NCI-H146 (cell line): ENCODE measurements at regions not wholly inside any gene's neighbourhood (a gene's known extent, or its start where the extent isn't known, plus 50 kb on each side); places are given as distances from the start of the nearest gene placed in this dataset.

Experiments
- DNase-seq: peaks from one replicate; lab custom pipeline; 2025; lab: John Stamatoyannopoulos, UW

DNA sequence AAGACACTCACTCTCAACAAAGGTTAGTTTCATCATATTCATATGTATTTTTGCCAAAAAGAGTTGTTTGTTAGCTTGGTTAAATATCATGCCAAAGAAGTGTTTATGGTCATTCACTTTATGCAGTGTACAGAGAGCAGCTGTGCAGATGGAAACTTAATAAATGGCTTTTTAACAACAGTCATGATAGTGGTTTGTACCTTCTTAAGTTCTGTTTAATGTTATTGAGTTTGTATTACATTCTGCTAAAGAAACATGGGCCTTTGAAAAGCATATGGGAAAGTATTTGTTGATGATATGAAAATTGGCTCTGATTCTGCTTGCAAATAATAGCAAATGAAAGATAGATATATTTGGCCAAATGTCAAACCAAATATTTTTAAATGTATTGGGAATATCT is 607.3 kb downstream of the NCAM2 start:
- DNase-seq: no peak

DNA sequence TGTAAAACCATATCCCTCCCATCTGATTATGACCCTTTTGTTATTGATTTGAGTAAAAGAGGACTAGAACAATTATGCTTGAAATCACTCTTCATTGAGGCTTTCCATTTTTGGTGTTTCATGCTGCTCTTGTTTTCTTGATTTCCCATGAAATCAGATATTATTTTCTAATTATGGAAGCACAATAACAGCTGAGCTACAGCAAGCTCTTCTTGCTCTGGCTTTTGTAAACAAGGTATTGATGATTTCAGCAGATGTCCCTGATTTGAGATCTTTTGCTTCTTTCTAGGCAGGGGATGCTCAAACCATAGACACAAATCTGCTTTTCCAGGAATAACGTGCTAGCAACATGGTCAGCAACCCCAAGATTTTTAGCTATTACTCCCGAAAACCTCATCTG is 607.8 kb downstream of the NCAM2 start:
- DNase-seq: no peak

DNA sequence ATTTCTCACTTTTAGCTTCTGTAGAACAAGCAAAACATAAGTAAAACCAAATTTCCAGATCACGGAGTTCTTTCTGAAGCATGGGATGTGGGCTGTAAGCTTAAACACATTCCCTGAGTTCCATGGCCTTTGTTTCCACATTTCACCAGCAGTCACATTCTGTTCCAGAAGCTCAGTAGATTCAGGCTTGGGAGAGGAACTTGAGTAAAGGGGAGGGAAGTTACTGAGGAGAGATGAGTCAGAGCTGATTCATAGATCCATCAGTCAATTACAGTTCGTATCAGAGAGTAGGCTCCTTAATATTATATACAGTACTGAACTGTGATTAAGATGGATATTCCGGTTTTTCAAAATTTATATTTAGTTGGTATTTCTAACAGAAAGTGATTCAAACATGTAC is 614.3 kb downstream of the NCAM2 start:
- no peak for DNase-seq

DNA sequence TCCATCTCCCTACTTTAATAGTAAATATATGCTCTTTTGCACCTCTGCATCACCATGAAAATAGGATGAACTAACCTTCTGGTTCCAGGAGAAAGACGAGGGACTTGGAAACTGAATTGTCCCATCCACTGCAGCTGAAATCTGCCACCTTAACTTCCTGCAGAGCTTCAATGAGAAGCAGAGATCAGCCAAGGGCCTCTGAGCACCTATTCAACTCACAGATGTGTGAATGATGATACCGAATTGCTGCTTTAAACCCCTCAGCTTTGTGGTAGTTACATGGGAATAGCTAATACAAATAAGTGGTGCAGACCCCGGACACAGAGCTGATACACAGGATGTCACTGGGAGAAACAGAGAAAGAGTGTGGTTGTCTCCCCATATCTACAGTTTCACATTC is 616.8 kb downstream of the NCAM2 start:
- no peak for DNase-seq

DNA sequence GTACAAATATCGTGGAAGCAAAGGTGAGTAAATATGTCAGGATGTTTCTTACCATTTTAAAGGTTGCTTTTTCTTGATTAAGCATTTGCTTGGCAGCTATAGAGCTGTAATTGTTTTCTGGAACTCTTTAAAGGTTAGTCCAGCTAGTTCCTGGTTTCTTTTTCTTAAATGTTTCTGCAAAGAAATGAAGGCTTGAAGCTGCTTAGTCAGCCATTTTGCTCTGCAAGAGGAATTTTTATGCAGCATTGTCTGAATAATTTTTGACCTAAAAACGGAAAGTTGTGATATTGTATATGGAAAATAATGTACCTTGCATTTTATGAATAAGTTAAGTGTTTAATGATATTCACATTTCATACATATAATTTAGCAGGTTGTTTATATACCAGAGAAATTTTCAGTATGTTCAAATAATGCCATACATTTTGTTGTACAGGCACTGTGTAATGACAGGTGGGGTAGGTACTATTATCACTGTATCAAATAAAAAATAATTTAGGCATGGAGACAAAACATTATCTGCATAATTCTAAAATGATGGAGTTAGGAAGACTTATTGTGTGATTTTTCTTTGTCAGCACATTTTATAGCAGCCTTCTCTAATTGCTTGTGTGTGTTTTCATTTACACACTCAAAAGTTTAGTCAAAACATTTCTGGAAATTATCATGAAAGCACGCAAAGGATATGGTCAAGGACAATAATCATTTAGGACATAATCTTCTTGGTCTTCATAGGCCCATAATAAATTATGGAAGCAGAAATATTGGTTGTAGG is 624.4 kb downstream of the NCAM2 start:
- no peak for DNase-seq

- DNase-seq: no peak
Measured at GRCh38 chr21:21624674-21625073, 626.5 kb downstream of the NCAM2 start.

GRCh38 chr21:21631961-21632360 is 633.8 kb downstream of the NCAM2 start:
- no peak for DNase-seq

DNA sequence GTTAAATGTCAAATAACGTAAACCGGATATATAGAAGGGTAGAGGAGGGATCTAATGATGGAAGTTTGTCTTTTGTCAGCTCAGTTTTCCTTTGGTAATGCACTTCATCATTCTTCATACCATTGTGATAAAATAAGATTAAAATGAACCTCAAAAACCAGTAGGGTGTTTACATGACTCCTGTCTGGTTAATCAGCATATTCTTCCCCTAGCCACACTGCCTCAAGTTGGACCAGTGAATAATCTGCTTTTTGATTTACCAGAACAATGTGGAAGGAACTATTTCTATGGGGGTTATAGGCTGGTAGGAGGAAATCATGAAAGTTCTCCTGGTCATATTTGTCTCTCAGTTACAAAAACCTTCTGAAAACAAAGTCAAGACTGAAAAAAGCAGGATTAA is 634.7 kb downstream of the NCAM2 start:
- no peak for DNase-seq

- DNase-seq: no peak
Measured at GRCh38 chr21:21661741-21662140, 663.5 kb downstream of the NCAM2 start.

- no peak for DNase-seq
Measured at GRCh38 chr21:21662776-21663175, 664.6 kb downstream of the NCAM2 start.

- no peak for DNase-seq
Measured at GRCh38 chr21:21664871-21665270, 666.7 kb downstream of the NCAM2 start.

GRCh38 chr21:21666689-21667088 is 668.5 kb downstream of the NCAM2 start:
- no peak for DNase-seq

GRCh38 chr21:21668198-21668597 is 670.0 kb downstream of the NCAM2 start:
- no peak for DNase-seq

GRCh38 chr21:21673959-21674358 is 675.8 kb downstream of the NCAM2 start:
- DNase-seq: no peak

- DNase-seq: no peak
Measured at GRCh38 chr21:21675601-21676000, 677.4 kb downstream of the NCAM2 start.

DNA sequence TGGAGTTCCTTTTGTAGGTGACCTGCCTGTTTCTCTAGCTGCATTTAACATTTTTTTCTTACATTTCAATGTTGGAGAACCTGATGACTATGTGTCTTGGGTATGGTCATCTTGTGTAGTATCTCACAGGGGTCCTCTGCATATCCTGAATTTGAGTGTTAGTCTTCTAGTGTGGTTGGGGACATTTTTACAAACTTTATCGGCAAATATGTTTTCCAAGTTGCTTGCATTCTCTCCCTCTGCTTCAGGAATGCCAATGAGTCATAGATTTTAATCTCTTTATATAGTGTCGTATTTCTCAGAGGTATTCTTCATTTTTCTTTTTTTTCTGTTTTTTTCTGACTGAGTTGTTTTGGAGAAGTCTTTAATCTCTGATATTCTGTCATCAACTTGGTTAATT is 684.0 kb downstream of the NCAM2 start:
- DNase-seq: no peak

- peak; percentile 14 for DNase-seq
Measured at GRCh38 chr21:21688889-21689288, 690.7 kb downstream of the NCAM2 start.

- DNase-seq: no peak
Measured at GRCh38 chr21:21690068-21690665, 692.0 kb downstream of the NCAM2 start.

DNA sequence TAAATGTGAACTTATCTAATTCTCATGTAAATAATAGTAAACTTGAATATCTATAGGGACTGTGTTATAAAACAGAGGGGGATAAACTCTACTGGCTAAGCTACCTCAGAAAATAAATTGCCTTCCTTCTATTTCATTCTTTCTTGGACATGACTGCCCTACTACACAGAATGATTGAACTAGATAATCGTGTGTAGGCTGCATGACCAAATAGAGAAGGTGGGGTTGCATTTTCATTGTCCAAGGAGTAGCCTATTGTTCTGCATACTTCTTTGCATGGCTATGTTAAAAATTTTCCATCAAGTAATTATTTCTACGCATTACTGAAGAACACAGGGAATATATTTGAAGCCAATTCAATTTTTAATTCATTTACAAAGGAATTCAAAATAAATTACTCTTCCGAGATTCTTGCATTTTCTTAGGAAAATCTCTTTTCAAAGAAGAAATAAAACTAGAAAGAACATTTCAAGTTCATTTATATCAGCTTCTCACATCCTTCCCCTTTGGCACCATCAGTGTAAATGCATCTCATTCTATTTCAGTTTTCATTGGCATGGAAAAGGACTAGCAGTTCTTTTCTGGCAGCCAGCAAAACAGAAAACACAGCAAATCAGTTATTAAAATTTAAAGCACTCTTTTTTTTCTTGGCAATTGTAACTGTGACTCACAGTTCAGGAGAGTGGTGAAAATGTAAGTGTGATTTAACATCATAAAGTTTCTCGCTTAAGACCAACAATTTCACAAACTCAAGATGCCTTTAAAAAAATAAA is 714.7 kb downstream of the NCAM2 start:
- no peak for DNase-seq

DNA sequence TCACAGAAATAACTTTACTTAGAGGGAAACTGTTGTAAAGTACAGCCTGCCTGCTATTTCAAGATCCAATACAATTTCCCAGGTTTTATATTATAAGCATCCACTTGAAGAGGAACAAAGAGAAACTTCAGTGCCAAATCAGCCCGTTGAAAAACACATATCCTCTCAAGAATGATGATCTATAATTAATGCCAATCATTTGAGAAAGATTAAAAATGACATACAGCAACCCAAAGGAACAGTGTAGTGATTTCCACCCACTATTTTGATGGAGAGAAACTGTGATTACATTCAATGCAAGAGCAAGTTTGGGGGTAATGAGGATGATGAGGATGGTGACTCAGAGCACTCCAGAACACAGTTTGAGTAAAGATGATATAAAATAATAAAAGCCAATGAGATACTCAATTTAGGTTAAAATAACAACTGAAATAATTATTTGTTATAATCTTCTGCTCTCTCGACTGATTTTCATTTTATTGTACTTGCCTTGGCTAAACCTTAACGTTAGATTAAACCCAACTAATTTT is 715.5 kb downstream of the NCAM2 start:
- DNase-seq: no peak

GRCh38 chr21:21714426-21714825 is 716.2 kb downstream of the NCAM2 start:
- no peak for DNase-seq

GRCh38 chr21:21715266-21715969 is 717.2 kb downstream of the NCAM2 start:
- DNase-seq: no peak
